Glutamatergic neuron (in vitro differentiated cells): ENCODE measurements at regions not wholly inside any gene's neighbourhood (a gene's known extent, or its start where the extent isn't known, plus 50 kb on each side); places are given as distances from the start of the nearest gene placed in this dataset.

ENCODE experiments used
- DNase-seq: peaks from one replicate; pipeline ENCODE4 v3.0.0; 2022
- H3K27ac Mint-ChIP-seq: one replicate; pipeline ENCODE4 v1.8.0; 2020; ENCODE audit warnings: mild to moderate bottlenecking, mixed read lengths, inconsistent platforms; ENCODE audit not compliant: unreplicated experiment
- H3K27me3 Mint-ChIP-seq: one replicate; pipeline ENCODE4 v1.8.0; 2020; ENCODE audit warnings: mild to moderate bottlenecking, moderate library complexity, mixed read lengths, inconsistent platforms; ENCODE audit not compliant: unreplicated experiment
- H3K36me3 Mint-ChIP-seq: one replicate; pipeline ENCODE4 v1.8.0; 2020; ENCODE audit warnings: mild to moderate bottlenecking, mixed read lengths, inconsistent platforms; ENCODE audit not compliant: unreplicated experiment
- H3K4me1 Mint-ChIP-seq: one replicate; pipeline ENCODE4 v1.8.0; 2020; ENCODE audit warnings: mild to moderate bottlenecking, low read depth, mixed read lengths, inconsistent platforms; ENCODE audit not compliant: unreplicated experiment
- H3K4me3 Mint-ChIP-seq: one replicate; pipeline ENCODE4 v1.8.0; 2020; ENCODE audit warnings: mild to moderate bottlenecking, mixed read lengths, inconsistent platforms; ENCODE audit not compliant: unreplicated experiment
- H3K9me3 Mint-ChIP-seq: one replicate; pipeline ENCODE4 v1.8.0; 2020; ENCODE audit warnings: mild to moderate bottlenecking, moderate library complexity, mixed read lengths, inconsistent platforms; ENCODE audit not compliant: unreplicated experiment
- TF ChIP-seq, protein P1 (sequence below): fragments of 200-600 bp; sonication (generic); IDR thresholded peaks from one replicate; pipeline ENCODE4 v1.5.0; 2021; ENCODE audit not compliant: partially characterized antibody, unreplicated experiment

DNA sequence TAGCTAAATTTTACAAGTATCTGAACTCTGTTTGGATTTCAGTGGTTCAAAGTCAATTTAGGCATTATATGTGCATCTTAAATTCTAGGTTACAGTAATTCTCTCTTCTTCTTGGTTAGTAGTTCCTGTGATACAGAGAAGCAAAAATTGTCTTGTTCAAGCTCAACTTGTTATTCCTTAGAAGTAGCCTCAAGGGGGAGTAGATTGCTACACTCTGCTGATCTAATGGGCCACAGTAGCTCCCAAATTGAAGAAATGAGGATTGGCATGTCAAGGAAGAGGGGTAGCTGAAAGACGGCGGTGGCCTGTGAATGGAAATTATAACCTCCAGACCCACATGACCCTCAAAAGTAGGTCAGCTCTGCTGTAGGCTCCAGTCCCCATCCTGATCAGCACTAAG, 334.7 kb downstream of the HRH4 start:
- H3K27ac Mint-ChIP-seq: no peak overlapping the region
- peaks cover 3% of the 10 kb centered on the region for H3K9me3 Mint-ChIP-seq
- TF ChIP-seq, protein P1, sequence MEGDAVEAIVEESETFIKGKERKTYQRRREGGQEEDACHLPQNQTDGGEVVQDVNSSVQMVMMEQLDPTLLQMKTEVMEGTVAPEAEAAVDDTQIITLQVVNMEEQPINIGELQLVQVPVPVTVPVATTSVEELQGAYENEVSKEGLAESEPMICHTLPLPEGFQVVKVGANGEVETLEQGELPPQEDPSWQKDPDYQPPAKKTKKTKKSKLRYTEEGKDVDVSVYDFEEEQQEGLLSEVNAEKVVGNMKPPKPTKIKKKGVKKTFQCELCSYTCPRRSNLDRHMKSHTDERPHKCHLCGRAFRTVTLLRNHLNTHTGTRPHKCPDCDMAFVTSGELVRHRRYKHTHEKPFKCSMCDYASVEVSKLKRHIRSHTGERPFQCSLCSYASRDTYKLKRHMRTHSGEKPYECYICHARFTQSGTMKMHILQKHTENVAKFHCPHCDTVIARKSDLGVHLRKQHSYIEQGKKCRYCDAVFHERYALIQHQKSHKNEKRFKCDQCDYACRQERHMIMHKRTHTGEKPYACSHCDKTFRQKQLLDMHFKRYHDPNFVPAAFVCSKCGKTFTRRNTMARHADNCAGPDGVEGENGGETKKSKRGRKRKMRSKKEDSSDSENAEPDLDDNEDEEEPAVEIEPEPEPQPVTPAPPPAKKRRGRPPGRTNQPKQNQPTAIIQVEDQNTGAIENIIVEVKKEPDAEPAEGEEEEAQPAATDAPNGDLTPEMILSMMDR: no peak
- no peak for DNase-seq
- H3K27me3 Mint-ChIP-seq: no peaks in the 10 kb centered on the region
- peaks cover 18% of the 10 kb centered on the region for H3K4me1 Mint-ChIP-seq
- no peaks in the 10 kb centered on the region for H3K36me3 Mint-ChIP-seq
- no peak overlapping the region for H3K4me3 Mint-ChIP-seq

DNA sequence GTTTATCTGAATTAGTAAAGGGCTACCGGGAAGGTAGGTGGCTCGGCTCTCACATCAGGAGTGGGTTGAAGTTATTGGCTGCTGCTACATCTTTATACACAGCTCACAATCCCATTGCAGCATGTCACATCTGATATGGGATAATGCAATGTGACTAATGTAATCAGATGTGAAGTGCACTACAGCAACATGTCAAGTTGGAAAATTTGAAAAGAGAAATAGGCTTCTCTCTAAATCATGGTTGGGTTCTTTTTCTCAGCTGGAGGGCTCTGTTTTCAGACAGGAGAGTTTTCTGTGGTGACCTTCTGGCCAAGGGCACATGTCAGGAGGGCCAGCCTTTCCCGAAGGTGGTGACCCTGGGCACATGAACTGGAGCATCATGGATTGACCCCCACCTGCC, 337.5 kb downstream of the HRH4 start:
- peaks cover 2% of the 10 kb centered on the region for H3K4me1 Mint-ChIP-seq
- DNase-seq: no peak
- no peak overlapping the region for H3K27ac Mint-ChIP-seq
- no peaks in the 10 kb centered on the region for H3K9me3 Mint-ChIP-seq
- no peak overlapping the region for H3K4me3 Mint-ChIP-seq
- no peaks in the 10 kb centered on the region for H3K36me3 Mint-ChIP-seq
- H3K27me3 Mint-ChIP-seq: no peaks in the 10 kb centered on the region
- TF ChIP-seq, protein P1: no peak

DNA sequence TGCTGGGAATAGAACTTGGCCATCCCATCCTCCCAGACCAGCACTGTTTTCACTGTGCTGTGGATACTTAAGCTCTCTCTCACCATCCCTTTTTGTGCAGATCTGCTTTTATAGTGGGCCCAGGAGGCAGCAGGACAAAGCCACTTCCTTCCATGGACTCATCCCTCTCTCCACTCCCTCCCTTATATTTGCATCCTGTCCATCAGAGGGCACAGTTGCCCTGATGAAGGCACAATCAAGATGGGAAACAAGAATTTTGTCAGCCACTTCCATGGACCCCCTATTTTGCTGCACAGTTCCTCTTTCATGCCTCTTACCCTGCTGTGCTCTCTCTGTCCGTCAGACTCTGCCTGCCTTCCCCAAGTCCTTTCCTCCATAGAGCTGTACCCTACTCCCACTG, 338.7 kb downstream of the HRH4 start:
- no peak overlapping the region for H3K4me3 Mint-ChIP-seq
- peaks cover 2% of the 10 kb centered on the region for H3K4me1 Mint-ChIP-seq
- no peaks in the 10 kb centered on the region for H3K36me3 Mint-ChIP-seq
- no peaks in the 10 kb centered on the region for H3K27me3 Mint-ChIP-seq
- no peak overlapping the region for H3K27ac Mint-ChIP-seq
- no peaks in the 10 kb centered on the region for H3K9me3 Mint-ChIP-seq
- DNase-seq: no peak
- TF ChIP-seq, protein P1: no peak

DNA sequence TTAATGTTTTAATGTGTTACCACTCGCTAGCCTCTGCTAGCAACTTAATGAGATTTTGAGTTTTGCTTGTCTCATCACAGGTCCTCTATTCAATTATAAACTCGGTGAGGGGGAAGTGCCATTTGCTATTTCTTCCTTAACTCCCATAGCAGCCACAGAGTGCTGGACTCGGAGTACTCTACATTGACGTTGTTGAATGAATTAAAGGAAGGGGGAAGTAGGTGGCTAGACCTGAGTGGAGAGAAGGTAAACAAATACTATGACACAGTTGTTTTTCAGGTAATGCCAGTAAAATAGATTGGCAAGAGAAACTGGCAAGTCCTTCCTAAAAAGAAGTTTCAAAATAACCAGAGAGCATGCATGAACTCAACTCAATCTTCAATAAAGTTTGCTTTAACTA, 339.3 kb downstream of the HRH4 start:
- H3K4me1 Mint-ChIP-seq: peaks cover 2% of the 10 kb centered on the region
- H3K9me3 Mint-ChIP-seq: no peaks in the 10 kb centered on the region
- TF ChIP-seq, protein P1: no peak
- no peak overlapping the region for H3K27ac Mint-ChIP-seq
- no peak for DNase-seq
- H3K36me3 Mint-ChIP-seq: no peaks in the 10 kb centered on the region
- H3K27me3 Mint-ChIP-seq: no peaks in the 10 kb centered on the region
- no peak overlapping the region for H3K4me3 Mint-ChIP-seq

DNA sequence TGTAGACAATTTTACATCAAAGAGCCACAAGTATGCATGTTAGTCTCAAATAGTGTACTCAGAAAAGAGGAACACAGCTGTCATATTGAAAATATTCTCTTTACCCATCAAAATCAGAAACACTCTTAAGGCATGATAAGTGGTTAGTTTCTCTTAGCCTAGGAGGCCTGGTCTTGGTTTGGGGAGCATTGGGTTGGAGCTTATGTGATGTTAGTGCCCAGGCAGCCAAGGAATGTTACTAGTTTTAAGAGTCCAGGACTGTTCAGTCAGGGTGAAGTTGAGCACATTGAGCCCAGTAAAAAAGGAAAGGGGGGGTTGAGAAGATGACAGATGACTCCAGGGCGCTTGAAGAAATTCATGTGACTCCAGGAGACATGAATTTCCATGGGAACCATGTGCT, 340.6 kb downstream of the HRH4 start:
- DNase-seq: no peak
- no peak overlapping the region for H3K27ac Mint-ChIP-seq
- no peaks in the 10 kb centered on the region for H3K36me3 Mint-ChIP-seq
- no peaks in the 10 kb centered on the region for H3K27me3 Mint-ChIP-seq
- H3K4me3 Mint-ChIP-seq: no peak overlapping the region
- H3K9me3 Mint-ChIP-seq: no peaks in the 10 kb centered on the region
- TF ChIP-seq, protein P1: no peak
- H3K4me1 Mint-ChIP-seq: peaks cover 2% of the 10 kb centered on the region
